ENCODE measurements at regions not wholly inside any gene's neighbourhood (a gene's known extent, or its start where the extent isn't known, plus 50 kb on each side); places are given as distances from the start of the nearest gene placed in this dataset.

GRCh38 chrX:39769748-39770147, 328.0 kb downstream of the BCOR start:
- TF ChIP-seq CTCF (IDR thresholded peaks at IDR 0.05) (no peak), POLR2A (IDR thresholded peaks at IDR 0.05) (no peak), POLR2AphosphoS5 (IDR thresholded peaks at IDR 0.05) (no peak)
